ENCODE measurements at regions not wholly inside any gene's neighbourhood (a gene's known extent, or its start where the extent isn't known, plus 50 kb on each side); places are given as distances from the start of the nearest gene placed in this dataset.

DNA sequence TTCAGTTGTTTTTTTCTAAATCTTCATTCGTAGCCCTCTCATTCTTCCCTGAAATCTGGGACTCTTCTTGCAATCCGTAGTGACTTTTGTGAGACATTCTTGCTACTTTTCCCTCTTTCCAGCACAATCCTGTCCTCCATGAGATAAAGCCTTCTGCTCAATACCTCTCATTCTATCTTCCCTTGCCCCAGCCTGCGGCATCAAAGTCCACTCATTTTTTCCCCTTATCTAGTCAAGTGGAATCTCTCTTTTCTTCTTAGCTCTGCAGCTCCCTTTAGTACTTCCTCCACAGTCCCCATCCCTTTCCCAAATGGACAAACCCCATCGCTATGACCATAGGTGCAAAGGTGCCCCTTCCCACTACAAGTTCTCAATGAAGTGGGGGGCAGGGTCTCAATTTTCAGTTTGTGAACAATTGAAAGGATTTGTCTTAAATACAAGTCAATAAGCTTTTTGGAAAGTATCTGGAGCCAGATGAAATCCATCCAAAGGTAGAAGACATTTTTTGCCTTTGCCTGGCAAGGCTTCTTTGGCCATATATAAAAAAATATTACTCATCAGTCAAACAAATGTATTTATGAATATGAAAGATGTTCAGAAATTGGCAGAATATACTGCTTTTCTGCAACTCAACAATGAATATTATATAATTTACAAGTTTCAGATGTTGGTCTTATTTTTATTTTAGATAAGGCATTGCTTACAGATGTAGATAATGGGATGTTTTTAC, 179.4 kb downstream of the SNAPC1 start:
- no peak for DNase-seq (ENCODE audit: low read depth)

DNA sequence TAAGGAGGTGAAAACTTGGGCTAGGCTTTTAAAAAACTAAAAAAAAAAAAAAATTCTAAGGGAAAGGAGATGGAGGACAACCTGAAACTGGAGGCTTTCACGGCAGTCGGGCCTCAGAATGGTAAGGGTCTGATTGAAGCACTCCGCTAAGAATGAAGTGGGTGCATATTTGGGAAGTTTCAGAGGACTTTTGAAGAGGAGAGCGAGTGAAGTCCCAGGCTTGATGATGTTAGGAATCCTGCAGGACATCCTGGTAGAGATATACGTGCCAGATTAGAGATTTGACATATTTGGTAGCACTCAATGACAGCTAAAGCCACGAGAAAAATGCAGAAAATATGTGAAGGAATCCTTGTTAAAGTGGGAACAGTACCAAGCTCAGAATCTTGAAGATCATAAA, 186.2 kb downstream of the SNAPC1 start:
- DNase-seq (ENCODE audit: low read depth) = no peak

DNA sequence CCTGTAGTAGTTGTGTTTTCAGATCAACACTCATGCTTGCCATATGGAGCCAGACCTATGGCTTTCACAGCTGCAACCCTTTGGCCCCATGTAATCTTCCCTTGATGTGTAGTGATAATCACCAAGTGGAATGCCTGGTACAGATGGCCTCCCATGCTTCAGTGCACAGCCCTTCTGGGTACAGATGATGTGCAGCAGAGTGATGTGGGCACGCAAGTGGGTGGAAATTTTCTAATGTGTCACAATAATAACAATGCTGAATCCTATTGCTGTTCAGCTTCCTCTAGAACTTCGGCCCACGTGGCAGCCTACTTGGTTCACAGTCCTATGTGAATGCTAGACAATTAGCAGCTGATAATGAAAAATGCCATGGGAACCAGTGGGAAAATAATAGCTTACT, 188.1 kb downstream of the SNAPC1 start:
- DNase-seq (ENCODE audit: low read depth) = no peak

DNA sequence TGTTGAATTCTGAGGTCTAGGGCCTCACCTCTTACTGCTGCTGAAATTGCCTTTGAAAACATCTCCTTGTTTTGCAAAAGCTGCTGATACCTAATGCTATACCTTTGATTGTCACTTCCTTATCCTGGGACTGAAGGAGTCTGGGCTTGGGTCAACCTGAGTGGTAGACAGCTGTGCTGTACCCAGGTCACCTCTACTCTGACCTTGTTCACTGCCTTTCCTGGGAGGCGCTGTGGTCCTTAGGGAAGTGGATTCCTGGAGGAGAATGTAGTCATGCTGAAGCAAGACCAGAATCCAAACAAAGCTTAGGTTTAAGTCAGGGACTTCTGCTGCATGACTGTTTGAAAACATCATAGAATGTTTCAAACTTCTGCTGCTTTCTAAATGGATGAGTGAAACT, 191.4 kb downstream of the SNAPC1 start:
- DNase-seq (ENCODE audit: low read depth) = no peak

DNA sequence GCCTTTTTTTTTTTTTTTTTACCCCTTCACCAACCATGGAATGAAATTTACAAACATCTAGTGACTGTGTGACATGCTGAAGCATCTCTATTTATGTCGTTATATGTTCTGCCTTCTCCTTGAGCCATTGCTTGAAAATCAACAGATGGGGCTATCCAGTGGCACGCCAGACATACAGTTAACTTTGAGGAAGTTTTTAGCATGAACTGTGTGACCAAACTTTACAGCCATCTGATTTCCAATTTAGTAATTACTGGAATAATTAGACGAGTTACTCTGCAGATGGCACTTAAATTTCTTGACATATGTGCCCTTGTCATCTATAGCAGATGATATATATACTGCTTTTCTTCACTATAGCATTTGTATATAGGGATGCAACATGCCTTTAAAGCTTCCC, 192.1 kb downstream of the SNAPC1 start:
- DNase-seq (ENCODE audit: low read depth) = no peak

DNA sequence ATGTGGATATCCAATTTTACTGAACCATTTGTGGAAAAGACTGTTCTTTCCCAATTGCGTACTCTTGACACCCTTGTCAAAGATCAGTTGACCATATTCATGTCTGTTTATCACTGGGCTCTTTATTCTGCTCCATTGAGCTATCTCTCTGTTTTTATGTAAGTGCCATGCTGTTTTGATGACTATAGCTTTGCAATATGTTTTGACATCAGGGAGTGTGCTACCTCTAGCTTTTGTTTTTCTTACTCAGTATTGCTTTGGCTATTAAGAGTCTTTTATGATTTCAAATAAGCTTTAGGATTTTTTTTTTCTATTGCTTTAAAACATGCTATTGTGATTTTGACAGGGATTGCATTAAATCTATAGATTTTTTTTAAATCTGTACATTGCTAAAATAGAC, 194.3 kb downstream of the SNAPC1 start:
- no peak for DNase-seq (ENCODE audit: low read depth)

DNA sequence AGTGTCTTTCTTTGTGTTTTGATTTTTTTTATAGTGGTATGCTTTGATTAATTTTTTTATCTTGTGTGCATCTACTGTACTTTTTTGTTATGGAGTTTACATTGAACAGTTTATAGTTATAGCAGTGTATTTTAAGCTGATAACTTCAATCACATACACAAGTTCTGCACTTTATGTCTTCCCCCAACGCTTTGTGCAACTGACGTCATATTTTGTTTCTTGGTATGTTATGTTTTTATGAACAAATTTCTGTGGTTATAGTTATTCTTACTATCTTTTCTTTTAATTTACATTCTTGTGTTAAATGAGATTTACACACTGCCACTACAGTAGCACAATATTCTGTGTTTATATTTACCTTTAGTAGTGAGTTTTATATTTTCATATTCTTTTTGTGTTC, 197.1 kb downstream of the SNAPC1 start:
- DNase-seq (ENCODE audit: low read depth) = no peak

DNA sequence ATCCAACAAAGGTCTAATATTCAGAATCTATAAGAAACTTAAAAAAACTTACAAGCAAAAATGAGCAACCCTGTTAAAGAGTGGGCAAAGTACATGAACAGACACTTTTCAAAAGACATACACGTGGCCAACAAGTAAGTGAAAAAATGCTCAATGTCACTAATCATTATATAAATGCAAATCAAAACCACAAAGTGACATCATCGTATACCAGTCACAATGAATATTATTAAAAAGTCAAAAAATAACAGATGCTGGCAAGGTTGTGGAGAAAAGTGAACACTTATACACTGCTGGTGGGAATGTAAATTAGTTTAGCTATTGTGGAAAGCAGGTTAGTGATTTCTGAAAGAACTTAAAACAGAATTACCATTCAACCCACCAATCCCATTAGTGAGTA, 199.1 kb downstream of the SNAPC1 start:
- DNase-seq (ENCODE audit: low read depth) = no peak

DNA sequence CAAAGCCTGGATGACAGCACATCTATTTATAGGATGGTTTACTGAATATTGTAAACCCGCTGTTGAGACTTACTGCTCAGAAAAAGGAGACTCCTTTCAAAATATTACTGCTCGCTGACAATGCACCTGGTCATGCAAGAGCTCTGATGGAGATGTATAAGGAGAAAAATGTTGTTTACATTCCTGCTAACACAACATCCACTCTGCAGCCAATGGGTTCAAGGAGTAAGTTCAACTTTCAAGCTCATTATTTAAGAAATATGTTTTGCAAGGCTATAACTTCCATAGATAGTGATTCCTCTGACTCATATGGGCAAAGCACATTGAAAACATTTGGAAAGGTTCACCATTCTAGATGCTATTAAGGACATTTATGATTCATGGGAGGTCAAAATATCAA, 201.7 kb downstream of the SNAPC1 start:
- DNase-seq (ENCODE audit: low read depth) = no peak

DNA sequence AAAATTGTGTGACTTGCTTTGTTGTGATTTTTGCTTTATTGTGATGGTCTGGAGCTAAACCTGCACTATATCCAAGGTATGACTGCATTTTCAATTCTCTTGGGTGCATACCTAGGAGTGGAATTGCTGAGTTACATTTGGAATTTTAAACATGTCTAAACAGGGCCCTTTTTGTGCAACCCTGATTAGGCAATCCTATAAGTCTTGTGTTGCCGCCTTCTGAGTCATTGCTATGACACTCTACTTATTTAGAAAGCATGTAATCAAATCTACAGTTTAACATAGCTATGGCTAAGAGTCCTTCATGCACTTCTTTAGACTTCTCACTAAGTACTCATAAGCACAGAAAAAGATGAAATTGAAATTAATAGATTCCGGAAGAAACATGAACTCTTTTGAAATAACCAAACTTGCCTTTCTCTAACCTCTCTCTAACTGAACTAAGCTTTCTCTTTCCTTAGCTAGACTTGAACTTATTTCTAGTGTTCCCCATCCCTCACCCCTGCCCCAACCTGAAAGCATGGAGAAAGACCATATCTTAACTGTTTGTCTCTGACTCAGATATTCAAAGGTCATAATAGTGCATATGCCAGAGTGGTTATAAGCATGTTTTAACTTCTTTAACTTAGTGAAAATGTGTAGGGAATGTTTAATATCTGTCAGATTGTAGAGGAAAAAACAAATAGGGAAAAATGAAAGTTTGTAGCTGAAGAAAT, 203.0 kb downstream of the SNAPC1 start:
- DNase-seq (ENCODE audit: low read depth) = no peak

DNA sequence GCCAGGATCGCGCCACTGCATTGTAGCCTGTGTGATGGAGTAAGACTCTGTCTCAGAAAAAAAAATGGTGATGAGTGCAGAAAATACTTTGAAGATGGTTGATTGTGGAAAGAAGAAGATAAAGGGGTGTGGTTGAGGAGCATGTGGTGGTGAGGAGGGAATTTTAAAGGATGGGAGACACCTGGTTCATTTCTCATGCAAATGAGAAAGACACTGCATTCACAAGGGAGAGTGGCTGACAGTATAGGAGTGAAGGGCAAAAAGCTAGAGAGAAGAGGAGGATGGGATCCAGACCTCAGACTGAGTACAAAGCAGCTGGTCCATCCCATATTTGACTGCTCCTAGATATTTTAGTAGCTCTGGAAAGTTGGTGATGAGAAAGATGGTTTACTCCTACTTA, 206.0 kb downstream of the SNAPC1 start:
- DNase-seq (ENCODE audit: low read depth) = no peak

DNA sequence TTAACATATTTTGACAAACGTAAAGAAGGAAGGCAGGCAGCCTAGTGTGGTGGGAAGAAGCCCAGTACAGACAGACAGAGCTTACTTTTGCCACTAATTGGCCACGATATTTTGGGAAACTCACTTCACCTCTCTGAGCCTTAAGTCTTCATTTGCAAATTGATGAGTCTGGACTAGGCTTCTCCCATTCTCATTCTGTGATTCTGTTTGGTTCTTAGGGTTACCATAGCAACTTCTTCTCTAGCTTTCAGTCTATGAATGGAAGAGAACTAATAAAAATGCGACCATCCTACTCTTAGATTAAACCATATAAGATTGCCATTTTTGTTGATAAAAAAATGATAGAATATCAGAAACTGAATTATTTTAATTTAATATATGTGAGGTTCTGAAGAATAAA, 210.5 kb downstream of the SNAPC1 start:
- no peak for DNase-seq (ENCODE audit: low read depth)

DNA sequence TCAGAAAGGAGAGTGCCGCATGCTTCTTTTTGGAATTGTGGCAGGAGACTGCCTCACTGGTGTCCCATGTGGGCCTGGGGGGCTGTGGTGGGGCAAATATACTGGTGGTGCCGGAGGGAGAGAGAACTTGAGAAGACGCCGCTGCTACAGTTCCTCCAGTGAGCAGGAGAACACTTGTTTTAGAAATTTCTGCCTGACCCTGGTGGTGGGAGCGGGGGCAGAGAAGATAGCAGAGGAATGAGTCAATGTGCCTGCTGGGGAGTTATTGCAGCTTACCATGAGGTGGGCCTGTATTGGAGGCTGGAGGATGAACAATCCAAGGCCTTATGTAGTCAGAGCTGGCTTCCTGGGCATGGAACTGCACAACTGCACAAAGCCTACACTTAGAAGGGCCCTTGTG, 211.8 kb downstream of the SNAPC1 start:
- no peak for DNase-seq (ENCODE audit: low read depth)

DNA sequence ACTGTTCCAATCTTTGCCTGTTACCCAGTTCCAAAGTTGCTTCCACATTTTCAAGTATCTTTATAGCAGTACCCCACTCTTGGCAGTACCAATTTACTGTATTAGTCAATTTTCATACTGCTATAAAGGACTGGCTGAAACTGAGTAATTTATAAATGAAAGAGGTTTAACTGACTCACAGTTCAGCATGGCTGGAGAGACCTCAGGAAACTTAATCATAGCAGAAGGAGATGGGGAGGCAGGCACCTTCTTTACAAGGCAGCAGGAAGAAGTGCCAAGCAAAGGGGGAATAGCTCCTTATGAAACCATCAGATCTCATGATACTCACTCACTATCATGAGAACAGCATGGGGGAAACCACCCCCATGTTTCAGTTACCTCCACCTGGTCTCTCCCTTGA, 215.0 kb downstream of the SNAPC1 start:
- DNase-seq (ENCODE audit: low read depth) = no peak

DNA sequence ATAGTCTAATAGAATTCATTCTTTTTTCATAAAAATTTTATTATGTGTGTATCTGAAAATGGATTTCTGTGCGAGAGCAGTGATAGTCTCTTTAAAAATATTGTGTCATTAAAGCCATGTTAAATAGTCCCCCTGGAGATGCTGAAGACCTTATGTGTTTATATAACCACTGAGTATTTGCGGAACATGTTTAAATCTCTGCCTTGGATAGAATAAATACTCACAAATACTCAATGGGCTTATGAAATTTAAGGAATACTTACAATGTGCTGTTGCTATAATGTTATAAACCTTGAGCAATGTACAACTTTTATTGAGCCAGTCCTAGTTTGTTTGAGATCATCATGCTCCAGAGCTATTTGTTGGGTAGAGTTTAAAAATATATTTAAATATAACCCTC, 226.0 kb downstream of the SNAPC1 start:
- DNase-seq (ENCODE audit: low read depth) = no peak

DNA sequence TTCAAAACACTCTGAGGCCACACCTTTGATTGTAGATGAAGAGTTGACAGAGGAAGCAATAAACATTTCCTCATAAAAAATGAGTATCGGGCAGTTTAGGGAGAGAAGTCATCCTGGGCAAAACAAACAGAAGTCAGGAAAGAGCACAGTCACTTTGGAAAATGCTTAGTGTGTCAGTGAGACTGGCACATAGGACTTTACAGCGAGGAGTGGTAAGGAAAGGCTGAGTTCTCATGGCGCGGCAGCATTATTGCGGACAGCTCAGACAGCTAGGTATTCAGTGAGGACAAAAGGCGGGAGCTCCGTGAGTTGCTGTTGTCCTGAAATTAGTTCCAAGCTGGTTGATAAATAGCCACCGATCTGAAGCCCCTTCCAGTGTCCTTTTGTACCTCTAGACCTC, 229.9 kb downstream of the SNAPC1 start:
- no peak for DNase-seq (ENCODE audit: low read depth)

DNA sequence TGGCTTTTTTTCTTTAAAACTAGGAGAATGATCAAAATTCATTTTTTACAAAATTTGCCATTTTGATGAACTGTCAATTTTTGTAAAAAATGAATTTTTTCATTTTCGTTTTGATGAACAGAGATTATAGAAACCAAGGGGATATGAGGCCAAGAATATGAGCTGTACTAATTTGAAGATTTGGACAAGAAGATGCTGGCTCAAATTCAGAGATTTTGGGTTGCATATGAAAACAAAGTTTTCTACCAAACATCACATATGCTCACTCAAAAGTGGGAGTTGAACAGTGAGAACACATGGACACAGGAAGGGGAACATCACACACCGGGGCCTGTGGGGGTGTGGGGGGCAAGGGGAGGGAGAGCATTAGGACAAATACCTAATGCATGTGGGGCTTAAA, 230.7 kb downstream of the SNAPC1 start:
- DNase-seq (ENCODE audit: low read depth) = no peak

DNA sequence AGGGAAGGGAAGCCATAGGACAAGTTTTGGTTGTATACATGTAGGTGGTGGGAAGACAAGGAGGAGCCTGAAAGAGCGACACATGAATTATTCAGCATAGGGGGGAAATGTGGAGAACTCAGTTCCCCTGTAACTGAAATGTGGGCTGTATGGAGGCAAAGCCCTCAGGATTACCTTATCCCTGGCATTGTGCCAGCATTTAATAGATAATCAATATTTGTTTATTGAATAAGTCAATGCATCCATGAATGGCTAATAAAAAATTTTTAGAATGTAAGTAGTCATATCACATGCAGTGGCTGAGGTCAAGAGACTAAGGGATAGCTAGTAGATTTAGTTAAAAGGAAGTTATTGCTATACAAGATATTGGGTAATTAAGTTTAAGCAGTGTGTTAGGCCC, 232.4 kb downstream of the SNAPC1 start:
- no peak for DNase-seq (ENCODE audit: low read depth)

DNA sequence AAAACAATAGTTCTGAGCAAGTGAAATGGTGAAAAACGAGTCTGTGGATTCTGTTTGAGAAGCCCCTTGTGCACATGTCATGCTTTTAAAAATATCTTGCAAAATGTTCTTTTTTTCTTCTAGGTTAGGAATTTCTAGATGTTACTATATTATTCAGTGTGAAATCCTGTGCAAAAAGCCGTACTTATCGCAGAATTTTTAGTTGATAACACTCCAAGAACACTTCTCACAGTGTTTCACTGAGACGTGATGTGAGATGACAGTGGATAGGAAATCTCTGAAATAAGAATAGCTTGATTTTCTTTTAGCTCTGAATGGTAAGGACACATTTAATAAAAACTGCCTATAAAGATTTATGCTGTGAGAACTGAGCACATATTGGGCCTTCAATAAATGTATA, 234.5 kb downstream of the SNAPC1 start:
- no peak for DNase-seq (ENCODE audit: low read depth)

DNA sequence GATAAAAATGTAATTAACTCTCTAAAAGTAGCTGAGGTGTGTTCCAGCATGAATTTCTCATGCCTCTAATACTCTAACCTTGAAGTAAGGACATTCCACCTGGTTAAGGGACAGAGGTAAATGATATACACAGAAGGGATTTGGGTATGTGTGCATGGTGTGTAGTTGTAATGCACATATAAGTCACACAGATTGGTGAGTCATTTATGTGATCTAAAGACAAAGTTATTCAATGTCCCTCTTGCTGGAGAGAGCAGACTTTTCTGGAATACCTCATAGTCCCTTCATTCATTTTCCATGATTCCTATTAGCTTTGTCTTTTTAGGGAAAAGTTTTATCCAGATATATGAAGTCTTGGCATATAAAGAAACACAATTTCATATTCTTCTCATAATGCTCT, 234.9 kb downstream of the SNAPC1 start:
- DNase-seq (ENCODE audit: low read depth) = no peak

DNA sequence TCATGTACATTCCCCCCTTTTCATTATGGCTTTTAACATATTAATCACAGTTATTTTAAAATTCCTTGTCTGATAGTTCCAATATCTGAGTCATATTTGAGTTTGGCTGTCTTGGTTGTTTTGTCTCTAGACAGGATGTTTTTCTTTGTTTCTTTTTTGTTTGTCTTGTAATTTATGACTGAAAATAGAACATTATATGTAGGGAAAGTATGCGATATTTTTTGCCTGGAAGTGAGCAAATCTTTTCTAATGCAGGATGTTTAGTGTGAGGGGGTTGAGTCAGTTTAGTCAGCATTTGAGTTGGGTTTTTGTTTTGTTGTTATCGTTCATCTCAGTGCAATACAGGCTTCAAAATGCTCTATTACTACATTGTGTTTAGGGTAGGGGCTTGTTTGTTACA, 239.7 kb downstream of the SNAPC1 start:
- no peak for DNase-seq (ENCODE audit: low read depth)

DNA sequence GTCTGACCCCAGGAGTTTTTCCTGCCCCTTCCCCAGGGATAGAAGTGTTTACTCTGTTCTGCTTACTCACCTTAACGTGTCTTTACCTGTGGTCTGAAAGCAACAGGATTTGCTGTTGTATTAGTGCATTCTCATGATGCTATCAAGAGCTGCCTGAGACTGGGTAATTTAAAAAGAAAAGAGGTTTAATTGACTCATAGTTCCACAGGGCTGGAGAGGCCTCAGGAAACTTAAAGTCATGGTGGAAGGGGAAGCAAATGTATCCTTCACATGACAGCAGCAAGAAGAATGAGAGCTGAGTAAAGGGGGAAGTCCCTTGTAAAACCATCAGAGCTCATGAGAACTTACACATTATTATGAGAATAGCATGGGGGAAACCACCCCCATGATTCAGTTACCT, 240.4 kb downstream of the SNAPC1 start:
- no peak for DNase-seq (ENCODE audit: low read depth)

DNA sequence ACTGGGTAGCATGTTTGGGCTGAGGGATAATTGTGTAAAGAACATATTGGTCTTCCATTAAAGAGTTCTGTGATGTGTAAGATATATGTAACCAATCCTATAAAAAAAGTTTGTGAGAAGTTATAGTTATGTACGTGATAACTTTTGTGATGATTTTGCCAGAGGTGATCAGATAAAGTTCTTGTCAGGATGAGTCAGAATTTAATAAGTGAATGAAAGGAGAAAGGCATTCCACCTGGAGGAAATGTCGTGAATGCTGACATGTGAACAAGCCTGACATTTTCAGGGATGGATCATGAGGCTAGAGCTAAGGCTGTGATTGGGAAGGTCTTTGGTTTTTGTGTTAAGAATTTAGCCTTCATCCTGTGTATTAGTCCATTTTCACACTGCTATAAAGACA, 241.5 kb downstream of the SNAPC1 start:
- DNase-seq (ENCODE audit: low read depth) = no peak

All from forelimb muscle (tissue), 1 donor.